Activated naive CD4-positive, alpha-beta T cell treated with Interleukin-2 at 50 U/mL for 16 hours (primary cell): ENCODE measurements at regions not wholly inside any gene's neighbourhood (a gene's known extent, or its start where the extent isn't known, plus 50 kb on each side); places are given as distances from the start of the nearest gene placed in this dataset.

ENCODE experiments used
- DNase-seq: peaks from one replicate; pipeline ENCODE4 v3.0.0-alpha.2; 2020

DNA sequence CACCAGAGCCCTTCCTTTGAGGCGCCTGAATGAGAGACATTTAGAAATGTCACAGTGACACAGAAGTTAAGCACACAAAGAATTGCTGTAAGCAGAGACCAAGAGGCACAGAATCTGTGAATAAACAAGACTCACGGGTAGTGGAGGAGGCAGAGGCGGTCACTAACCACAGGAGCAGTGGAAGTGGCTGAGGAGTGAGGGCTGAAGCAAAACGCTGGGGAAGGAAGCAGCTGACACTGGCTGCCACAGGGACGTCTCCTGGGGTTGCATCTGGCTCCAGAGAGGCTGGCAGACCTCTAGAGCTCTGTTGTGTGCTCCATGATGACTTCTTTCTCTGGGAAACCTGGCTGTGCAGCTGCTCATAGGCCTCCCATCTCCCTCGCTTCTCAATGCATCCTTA, 65.0 kb upstream of the SLC2A12 start:
- DNase-seq: no peak

DNA sequence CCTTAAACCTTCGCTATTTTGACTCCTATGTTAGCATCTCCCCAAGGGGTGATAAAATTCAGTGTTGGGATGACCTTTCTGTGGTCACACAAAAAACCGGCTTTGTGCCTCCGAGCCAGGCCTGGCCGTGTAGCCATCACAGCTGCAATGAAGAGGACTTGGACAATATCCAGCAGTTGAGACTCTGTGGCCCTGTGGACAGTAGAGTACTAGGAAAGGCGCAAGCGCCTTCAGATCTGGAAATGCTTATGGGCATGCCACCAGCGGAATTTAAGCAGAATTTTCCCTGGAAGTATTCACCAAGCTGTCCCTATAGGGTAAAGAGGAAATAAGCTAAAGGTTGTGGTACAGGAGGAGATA, 63.3 kb upstream of the SLC2A12 start:
- no peak for DNase-seq

DNA sequence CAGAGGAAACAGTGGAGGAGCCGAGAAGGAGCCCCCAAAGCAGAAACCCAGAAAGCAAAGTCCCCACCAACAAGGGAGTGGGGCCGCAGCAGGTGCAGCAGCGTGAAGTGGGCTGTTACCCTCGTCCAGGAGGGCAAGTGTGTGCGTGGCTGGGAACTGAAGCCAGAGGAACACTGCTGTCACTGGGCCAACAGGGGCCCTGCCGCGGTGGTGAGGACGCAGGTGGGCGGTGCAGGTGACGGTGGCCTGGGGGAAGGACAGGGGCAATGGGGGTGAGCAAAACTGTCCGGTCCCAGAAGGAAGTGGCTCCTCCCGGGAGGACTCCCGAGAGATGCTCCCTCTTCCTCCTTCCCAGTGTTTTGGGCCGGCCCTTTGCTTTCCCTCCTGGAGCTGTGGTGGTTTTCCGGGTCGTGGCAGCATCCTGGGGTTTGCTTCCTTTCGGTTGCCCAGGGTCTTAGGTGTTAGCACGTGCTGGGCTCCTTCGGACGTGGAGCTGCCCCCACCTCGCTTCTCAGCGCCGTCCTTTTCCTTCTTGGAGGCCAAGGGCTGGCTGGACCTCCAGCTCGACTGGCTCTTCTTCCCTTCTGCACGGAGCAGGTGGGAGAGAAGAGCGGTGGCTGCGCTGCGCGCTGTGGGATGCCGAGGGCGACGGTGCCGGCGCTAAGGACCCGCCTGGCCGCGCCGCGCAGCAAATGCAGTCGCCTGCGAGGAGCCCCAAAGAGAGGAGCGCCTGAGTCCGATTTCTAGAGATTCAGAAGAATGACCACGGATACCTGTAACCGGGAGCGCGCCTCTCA, 62.7 kb upstream of the SLC2A12 start:
- DNase-seq: no peak

DNA sequence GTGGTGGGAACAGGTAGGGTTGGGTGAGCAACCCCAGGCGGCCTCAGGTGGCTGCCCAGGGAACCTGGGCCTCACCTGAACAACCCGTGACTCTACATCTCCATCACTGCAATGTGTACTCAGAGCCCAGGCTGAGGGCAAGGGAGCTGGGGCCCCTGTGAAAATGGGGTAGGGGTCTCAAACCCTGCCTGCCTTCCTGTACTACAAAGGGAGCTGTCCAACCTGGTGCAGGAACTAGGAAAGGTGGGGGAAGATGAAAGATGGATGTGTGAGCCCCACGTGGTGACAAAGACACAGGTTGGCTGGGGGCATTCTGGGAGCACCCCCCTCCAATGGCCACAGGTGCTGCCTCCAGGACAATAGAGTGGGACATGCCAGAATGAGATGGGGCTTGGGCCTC, 62.1 kb upstream of the SLC2A12 start:
- no peak for DNase-seq

DNA sequence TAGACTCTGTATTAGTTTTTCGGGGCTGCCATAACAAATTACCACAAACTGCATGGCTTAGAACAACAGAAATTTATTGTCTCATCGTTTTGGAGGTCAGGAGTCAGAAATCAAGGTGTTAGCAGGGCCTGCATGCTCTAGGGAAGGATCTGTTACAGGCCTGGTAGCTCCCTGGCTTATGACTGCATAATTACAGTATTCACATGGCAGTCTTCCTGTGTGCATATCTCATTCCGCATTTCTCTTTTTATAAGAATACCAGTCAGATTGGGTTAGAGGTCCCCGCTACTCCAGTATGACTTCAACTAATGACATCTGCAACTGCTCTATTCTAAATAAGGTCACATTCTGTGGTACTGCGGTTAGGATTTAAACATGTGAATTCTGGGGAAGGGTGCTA, 59.3 kb upstream of the SLC2A12 start:
- no peak for DNase-seq

DNA sequence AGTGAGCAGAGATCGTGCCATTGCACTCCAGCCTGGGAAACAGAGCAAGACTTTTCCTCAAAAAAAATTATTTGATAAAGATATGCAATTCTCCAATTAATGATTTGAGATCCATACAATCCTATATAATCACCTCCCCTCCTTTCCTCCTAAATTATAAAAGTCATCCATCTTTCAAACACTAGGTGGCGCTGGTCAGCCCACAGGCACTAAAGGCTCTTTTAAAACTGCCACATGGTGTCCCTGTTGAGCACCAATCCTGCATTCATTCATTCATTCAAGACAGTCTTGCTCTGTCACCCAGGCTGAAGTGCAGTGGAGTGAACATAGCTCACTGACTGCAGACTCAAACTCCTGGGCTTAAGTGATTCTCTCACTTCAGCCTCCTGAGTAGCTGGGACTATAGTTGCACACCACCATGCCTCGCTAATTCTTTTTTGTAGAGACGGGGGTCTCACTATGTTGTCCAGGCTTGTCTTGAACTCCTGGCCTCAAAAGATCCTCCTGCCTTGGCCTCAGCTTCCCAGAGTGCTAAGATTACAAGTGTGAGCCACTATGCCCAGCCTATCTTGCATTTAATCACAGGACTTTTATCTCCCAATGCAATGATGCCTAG, 58.7 kb upstream of the SLC2A12 start:
- DNase-seq: peak; percentile 30

DNA sequence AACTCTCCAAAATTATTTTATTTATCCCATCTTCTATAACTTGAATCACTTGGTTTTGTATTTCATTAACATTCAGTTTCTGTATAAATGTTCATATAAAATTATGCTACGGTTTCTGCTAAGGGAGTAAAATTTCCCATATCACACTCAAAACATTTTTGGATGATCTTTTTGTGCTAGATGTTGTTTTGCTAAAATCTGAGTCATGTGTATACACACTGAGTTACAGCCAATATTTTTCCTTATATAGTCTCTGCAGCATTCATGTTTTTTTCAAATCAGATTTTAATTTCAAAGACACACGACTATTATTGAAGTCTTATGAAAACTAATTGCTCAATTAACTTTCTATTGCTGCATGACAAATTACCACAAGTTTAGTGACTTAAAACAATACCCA, 54.3 kb upstream of the SLC2A12 start:
- DNase-seq: no peak

DNA sequence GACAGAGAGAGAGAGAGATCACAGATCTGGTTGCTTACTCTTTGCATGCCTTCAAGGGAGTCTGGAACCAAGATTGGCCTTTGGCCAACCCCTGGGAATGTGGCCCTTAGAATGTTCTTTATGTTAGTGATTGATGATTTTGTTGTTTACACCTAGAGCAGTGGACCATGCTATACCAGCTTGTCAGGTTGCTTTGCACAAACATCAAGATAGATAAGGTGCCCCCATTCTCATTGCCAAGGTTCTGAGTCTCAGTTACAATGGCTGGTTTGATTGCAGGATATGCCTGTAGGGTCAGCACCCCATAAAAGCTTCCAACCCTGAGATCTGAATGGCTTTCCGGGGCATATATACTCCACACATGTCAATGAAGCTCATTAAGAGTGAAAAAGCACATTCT, 53.5 kb upstream of the SLC2A12 start:
- no peak for DNase-seq

DNA sequence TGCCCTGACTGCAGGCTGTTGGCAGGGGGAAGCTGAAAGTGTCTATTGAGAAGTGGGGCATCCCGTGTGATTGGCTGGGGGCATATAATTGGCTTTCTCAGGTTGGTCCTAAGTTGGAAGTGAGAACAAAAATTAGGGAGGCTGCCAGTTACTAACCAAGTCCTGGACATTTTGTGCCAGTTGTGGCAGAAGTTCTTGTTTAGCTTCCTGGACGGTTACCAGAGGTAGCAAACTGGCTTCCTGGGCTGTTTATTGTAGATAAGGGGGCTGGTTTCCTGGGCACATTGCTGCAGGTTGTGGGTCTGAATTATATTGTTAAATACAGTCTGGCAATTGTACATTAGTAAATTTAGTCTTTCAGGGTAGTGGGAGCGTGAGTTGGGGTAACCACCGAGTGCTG, 50.6 kb upstream of the SLC2A12 start:
- DNase-seq: no peak
